ENCODE measurements at regions not wholly inside any gene's neighbourhood (a gene's known extent, or its start where the extent isn't known, plus 50 kb on each side); places are given as distances from the start of the nearest gene placed in this dataset.
"Not testable (repeated sequence)": the region's sequence is repeated elsewhere in the genome, so short reads cannot be mapped to it uniquely, and the experiment has no call there.

DNA sequence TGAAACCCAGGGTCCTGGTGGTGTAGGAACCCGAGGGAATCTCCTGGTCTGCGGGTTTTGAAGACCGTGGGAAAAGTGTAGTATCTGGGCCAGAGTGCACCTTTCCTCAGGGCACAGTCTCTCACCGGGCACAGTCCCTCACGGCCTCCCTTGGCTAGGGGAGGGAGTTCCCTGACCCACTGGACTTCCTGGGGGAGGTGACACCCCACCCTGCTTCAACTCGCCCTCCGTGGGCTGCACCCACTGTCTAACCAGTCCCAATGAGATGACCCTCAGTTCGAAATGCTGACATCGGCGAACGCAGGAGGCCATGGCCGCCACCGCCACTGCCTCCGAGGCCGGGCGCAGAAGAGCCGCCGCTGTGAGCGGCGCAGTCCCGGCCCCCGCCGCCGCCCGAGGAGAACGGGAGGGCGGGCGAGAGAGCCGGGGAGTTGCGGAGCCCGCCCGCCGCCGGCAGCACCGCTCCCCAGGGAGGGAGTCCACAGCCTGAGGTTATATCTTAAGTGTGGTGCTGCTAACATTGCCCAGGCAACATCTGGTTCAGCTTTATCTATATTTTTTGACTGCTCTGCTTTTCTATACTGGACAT, 87.4 kb upstream of the GOLGA6L22 start:
- H3K27me3 ChIP-seq (replicated peaks in 1 of 2; ENCODE audit: control insufficient read depth in 2 of 2, insufficient read depth in 2 of 2, low read length in 1 of 2); ATAC-seq; RAD21 ChIA-PET (ENCODE audit: unreplicated experiment); SMC1A ChIA-PET (ENCODE audit: uncharacterized antibody, unreplicated experiment); H3K9me3 ChIP-seq (replicated peaks; ENCODE audit: control insufficient read depth, insufficient read depth, low read length); in situ Hi-C loops (cut with MboI); H3K79me2 ChIP-seq (ENCODE audit: control insufficient read depth, insufficient read depth, low read length); H2AFZ ChIP-seq (ENCODE audit: control insufficient read depth, low read depth, low read length); intact Hi-C loops (cut with micrococcal nuclease; ENCODE audit: unreplicated experiment); H3K4me3 ChIP-seq; H3K9ac ChIP-seq (ENCODE audit: control insufficient read depth, insufficient read depth, low read length); H3K36me3 ChIP-seq (ENCODE audit: control insufficient read depth in 2 of 2, insufficient read depth in 2 of 2, low read length in 1 of 2); DNase-seq (ENCODE audit: low read depth, low spot score); H3K27ac ChIP-seq (ENCODE audit: control insufficient read depth, insufficient read depth); H3K4me2 ChIP-seq (ENCODE audit: control insufficient read depth, insufficient read depth); FAIRE-seq; H3K4me1 ChIP-seq (ENCODE audit: control insufficient read depth, insufficient read depth, low read length); CTCF ChIA-PET; BruUV-seq (replicated peaks); POLR2A ChIA-PET; H4K20me1 ChIP-seq (ENCODE audit: control insufficient read depth, insufficient read depth): not testable (repeated sequence)
- WGBS (ENCODE audit: insufficient coverage, insufficient replicate concordance, low lambda C conversion rate, missing lambda C conversion rate) = 50% methylated on average over 14 of the region's 35 CpGs

DNA sequence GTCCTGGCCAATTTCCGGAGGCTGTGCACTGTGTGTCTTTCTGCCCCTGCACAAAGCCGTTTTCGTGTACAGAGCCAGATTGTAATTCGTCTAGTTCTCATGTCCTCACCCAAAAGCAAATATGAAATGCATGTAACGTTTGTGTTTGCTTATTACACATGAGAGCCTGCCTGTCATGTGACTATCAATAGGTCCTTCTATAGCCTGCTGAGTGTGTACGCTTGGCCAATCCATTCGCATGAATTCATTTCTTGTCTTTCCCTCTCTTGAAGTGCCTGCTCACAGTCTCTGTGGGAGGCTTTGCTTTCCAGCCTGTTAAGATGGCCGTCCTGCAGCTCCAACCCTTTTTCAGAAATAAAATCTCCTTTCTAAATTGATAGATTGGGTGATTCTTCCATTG, 84.2 kb upstream of the GOLGA6L22 start:
- SMC1A ChIA-PET (ENCODE audit: uncharacterized antibody, unreplicated experiment); H3K9ac ChIP-seq (ENCODE audit: control insufficient read depth, insufficient read depth, low read length); BruUV-seq (replicated peaks); in situ Hi-C loops (cut with MboI); H3K9me3 ChIP-seq (replicated peaks; ENCODE audit: control insufficient read depth, insufficient read depth, low read length); FAIRE-seq; POLR2A ChIA-PET; CTCF ChIA-PET; H3K36me3 ChIP-seq (ENCODE audit: control insufficient read depth in 2 of 2, insufficient read depth in 2 of 2, low read length in 1 of 2); DNase-seq (ENCODE audit: low read depth, low spot score); ATAC-seq; H4K20me1 ChIP-seq (ENCODE audit: control insufficient read depth, insufficient read depth); H3K79me2 ChIP-seq (ENCODE audit: control insufficient read depth, insufficient read depth, low read length); H2AFZ ChIP-seq (ENCODE audit: control insufficient read depth, low read depth, low read length); H3K27me3 ChIP-seq (replicated peaks in 1 of 2; ENCODE audit: control insufficient read depth in 2 of 2, insufficient read depth in 2 of 2, low read length in 1 of 2); intact Hi-C loops (cut with micrococcal nuclease; ENCODE audit: unreplicated experiment); RAD21 ChIA-PET (ENCODE audit: unreplicated experiment); H3K27ac ChIP-seq (ENCODE audit: control insufficient read depth, insufficient read depth); H3K4me1 ChIP-seq (ENCODE audit: control insufficient read depth, insufficient read depth, low read length); H3K4me3 ChIP-seq; H3K4me2 ChIP-seq (ENCODE audit: control insufficient read depth, insufficient read depth): not testable (repeated sequence)
- WGBS (ENCODE audit: insufficient coverage, insufficient replicate concordance, low lambda C conversion rate, missing lambda C conversion rate) = no CpG with 5 or more reads among the region's 8 CpGs

DNA sequence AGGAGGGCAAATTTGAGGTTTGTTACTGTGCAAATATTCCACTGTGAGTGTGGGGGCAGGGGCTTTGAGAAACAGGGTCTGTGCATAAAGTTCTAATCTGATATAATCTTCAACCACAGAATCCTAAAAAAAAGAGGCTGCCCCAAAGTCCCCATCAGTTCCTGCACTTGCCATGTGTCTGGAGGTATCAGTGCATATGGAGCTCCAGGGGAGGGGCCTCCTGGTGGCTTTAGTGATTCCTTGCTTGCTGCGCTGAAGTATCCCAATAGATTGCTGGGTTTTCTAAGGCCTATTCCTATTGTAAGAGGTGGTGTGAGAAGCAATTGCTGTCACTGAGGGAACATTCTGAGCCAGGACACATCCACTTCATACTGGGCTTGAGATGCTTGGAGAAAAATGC, 82.9 kb upstream of the GOLGA6L22 start:
- ATAC-seq; CTCF ChIA-PET; DNase-seq (ENCODE audit: low read depth, low spot score); H3K9ac ChIP-seq (ENCODE audit: control insufficient read depth, insufficient read depth, low read length); H3K4me1 ChIP-seq (ENCODE audit: control insufficient read depth, insufficient read depth, low read length); H3K27ac ChIP-seq (ENCODE audit: control insufficient read depth, insufficient read depth); SMC1A ChIA-PET (ENCODE audit: uncharacterized antibody, unreplicated experiment); H3K27me3 ChIP-seq (replicated peaks in 1 of 2; ENCODE audit: control insufficient read depth in 2 of 2, insufficient read depth in 2 of 2, low read length in 1 of 2); in situ Hi-C loops (cut with MboI); H3K4me3 ChIP-seq; H3K36me3 ChIP-seq (ENCODE audit: control insufficient read depth in 2 of 2, insufficient read depth in 2 of 2, low read length in 1 of 2); intact Hi-C loops (cut with micrococcal nuclease; ENCODE audit: unreplicated experiment); FAIRE-seq; BruUV-seq (replicated peaks); POLR2A ChIA-PET; H2AFZ ChIP-seq (ENCODE audit: control insufficient read depth, low read depth, low read length); RAD21 ChIA-PET (ENCODE audit: unreplicated experiment); H3K4me2 ChIP-seq (ENCODE audit: control insufficient read depth, insufficient read depth); H3K9me3 ChIP-seq (replicated peaks; ENCODE audit: control insufficient read depth, insufficient read depth, low read length); H4K20me1 ChIP-seq (ENCODE audit: control insufficient read depth, insufficient read depth); H3K79me2 ChIP-seq (ENCODE audit: control insufficient read depth, insufficient read depth, low read length): not testable (repeated sequence)
- WGBS (ENCODE audit: insufficient coverage, insufficient replicate concordance, low lambda C conversion rate, missing lambda C conversion rate) = no CpG with 5 or more reads among the region's 1 CpG

DNA sequence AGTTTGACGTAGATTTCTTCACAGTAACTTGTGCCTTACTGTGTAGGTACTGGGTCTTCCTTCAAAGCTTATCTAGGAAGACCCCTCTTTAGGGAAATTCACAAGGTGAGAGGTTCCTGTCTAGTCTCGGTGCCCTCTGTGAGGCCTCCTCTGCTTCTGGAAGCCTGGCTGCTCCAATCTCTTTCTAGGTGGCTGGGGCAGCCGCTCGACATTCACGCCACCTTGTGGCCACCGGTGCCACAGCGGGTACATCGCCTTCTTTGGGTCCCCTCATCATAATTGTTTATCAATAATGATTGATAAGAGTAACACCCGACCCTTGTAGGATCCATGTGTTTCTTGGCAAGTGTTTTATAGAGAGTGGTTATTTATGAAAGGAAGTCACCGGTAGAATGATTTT, 80.8 kb upstream of the GOLGA6L22 start:
- H3K4me3 ChIP-seq; H3K27ac ChIP-seq (ENCODE audit: control insufficient read depth, insufficient read depth); H3K27me3 ChIP-seq (replicated peaks in 1 of 2; ENCODE audit: control insufficient read depth in 2 of 2, insufficient read depth in 2 of 2, low read length in 1 of 2); H3K9me3 ChIP-seq (replicated peaks; ENCODE audit: control insufficient read depth, insufficient read depth, low read length); FAIRE-seq; POLR2A ChIA-PET; H3K4me1 ChIP-seq (ENCODE audit: control insufficient read depth, insufficient read depth, low read length); H3K79me2 ChIP-seq (ENCODE audit: control insufficient read depth, insufficient read depth, low read length); BruUV-seq (replicated peaks); H3K36me3 ChIP-seq (ENCODE audit: control insufficient read depth in 2 of 2, insufficient read depth in 2 of 2, low read length in 1 of 2); intact Hi-C loops (cut with micrococcal nuclease; ENCODE audit: unreplicated experiment); H2AFZ ChIP-seq (ENCODE audit: control insufficient read depth, low read depth, low read length); H3K4me2 ChIP-seq (ENCODE audit: control insufficient read depth, insufficient read depth); CTCF ChIA-PET; RAD21 ChIA-PET (ENCODE audit: unreplicated experiment); H4K20me1 ChIP-seq (ENCODE audit: control insufficient read depth, insufficient read depth); in situ Hi-C loops (cut with MboI); SMC1A ChIA-PET (ENCODE audit: uncharacterized antibody, unreplicated experiment); H3K9ac ChIP-seq (ENCODE audit: control insufficient read depth, insufficient read depth, low read length); DNase-seq (ENCODE audit: low read depth, low spot score): not testable (repeated sequence)
- peak; percentile 83 for ATAC-seq
- WGBS (ENCODE audit: insufficient coverage, insufficient replicate concordance, low lambda C conversion rate, missing lambda C conversion rate) = no CpG with 5 or more reads among the region's 10 CpGs
